CD14-positive monocyte (primary cell): ENCODE measurements at regions not wholly inside any gene's neighbourhood (a gene's known extent, or its start where the extent isn't known, plus 50 kb on each side); places are given as distances from the start of the nearest gene placed in this dataset.

ENCODE experiments used
- DNase-seq, 3 donors: peaks; one replicate each; pipeline ENCODE4 v3.0.0-alpha.2; 2011 to 2022
- H2AFZ ChIP-seq: 2 replicates; pipeline ENCODE4 v1.6.0; 2012; ENCODE audit warnings: mild to moderate bottlenecking, low read depth, low read length, inconsistent platforms; ENCODE audit not compliant: insufficient read depth, poor library complexity, severe bottlenecking
- H3K27ac ChIP-seq, 2 donors: 1 replicate in 1 of 2; 2 replicates in 1 of 2; pipeline ENCODE4 v1.5.1; 2012 to 2013; ENCODE audit warnings: low read length in 2 of 2, control low read depth in 1 of 2, inconsistent platforms in 1 of 2, low read depth in 1 of 2, mild to moderate bottlenecking in 1 of 2
- H3K27me3 ChIP-seq, 2 donors: one replicate each; pipeline versions ENCODE4 v1.6.0 to v1.6.1; 2011 to 2013; ENCODE audit warnings: low read length in 2 of 2; ENCODE audit not compliant: control insufficient read depth in 2 of 2, insufficient read depth in 2 of 2
- H3K36me3 ChIP-seq, 2 donors: replicated peaks in 1 of 2; 1 replicate in 1 of 2; 2 replicates in 1 of 2; pipeline versions ENCODE4 v1.5.1 to v1.6.1; 2012 to 2013; ENCODE audit warnings: low read length in 2 of 2, control low read depth in 1 of 2, inconsistent platforms in 1 of 2, mild to moderate bottlenecking in 1 of 2; ENCODE audit not compliant: insufficient read depth in 2 of 2, control insufficient read depth in 1 of 2
- H3K4me1 ChIP-seq, 2 donors: 1 replicate in 1 of 2; 2 replicates in 1 of 2; pipeline versions ENCODE4 v1.5.1 to v1.6.1; 2012 to 2013; ENCODE audit warnings: low read length in 2 of 2, control low read depth in 1 of 2, inconsistent platforms in 1 of 2, mild to moderate bottlenecking in 1 of 2, moderate library complexity in 1 of 2; ENCODE audit not compliant: insufficient read depth in 2 of 2, control insufficient read depth in 1 of 2
- H3K4me2 ChIP-seq: replicated peaks from 2 replicates; pipeline ENCODE3; 2012; ENCODE audit warnings: low read length, moderate library complexity, mild to moderate bottlenecking; ENCODE audit not compliant: poor library complexity, severe bottlenecking; ENCODE audit errors: extremely low read depth
- H3K4me3 ChIP-seq, 3 experiments: fragments of 200-600 bp in 1 of 3; sonication (generic) in 1 of 3; replicated peaks in 1 of 3; 1 replicate in 2 of 3; 2 replicates in 1 of 3; pipeline ENCODE4 v1.5.1; 2011 to 2013; ENCODE audit warnings: low read length in 3 of 3, mild to moderate bottlenecking in 3 of 3, control low read depth in 2 of 3, low read depth in 2 of 3, inconsistent platforms in 1 of 3, moderate library complexity in 1 of 3
- H3K79me2 ChIP-seq: 2 replicates; pipeline ENCODE4 v1.6.0; 2012; ENCODE audit warnings: mild to moderate bottlenecking, control low read depth, inconsistent platforms, low read length, moderate library complexity; ENCODE audit not compliant: insufficient read depth
- H3K9ac ChIP-seq: 2 replicates; pipeline ENCODE4 v1.6.0; 2017; ENCODE audit warnings: low read length, mild to moderate bottlenecking; ENCODE audit not compliant: insufficient read depth, poor library complexity, severe bottlenecking
- H3K9me3 ChIP-seq, 2 donors: replicated peaks in 1 of 2; 1 replicate in 1 of 2; 2 replicates in 1 of 2; pipeline versions ENCODE4 v1.5.1 to v1.6.1; 2012 to 2013; ENCODE audit warnings: low read length in 2 of 2, control low read depth in 1 of 2; ENCODE audit not compliant: control insufficient read depth in 1 of 2, insufficient read depth in 1 of 2
- H4K20me1 ChIP-seq: 2 replicates; pipeline ENCODE4 v1.6.0; 2012; ENCODE audit warnings: mild to moderate bottlenecking, low read length, control low read depth, moderate library complexity; ENCODE audit not compliant: insufficient read depth
- H3K27ac Mint-ChIP-seq, 7 donors: one replicate each; pipeline ENCODE4 v1.8.0; 2020; ENCODE audit warnings: mild to moderate bottlenecking in 7 of 7, mixed read lengths in 7 of 7, moderate library complexity in 6 of 7, inconsistent platforms in 2 of 7
- H3K27me3 Mint-ChIP-seq, 3 donors: one replicate each; pipeline ENCODE4 v1.8.0; 2021 to 2022; ENCODE audit warnings: low read depth in 3 of 3, mild to moderate bottlenecking in 3 of 3, mixed read lengths in 3 of 3, moderate library complexity in 3 of 3, inconsistent platforms in 1 of 3
- H3K36me3 Mint-ChIP-seq, 2 donors: one replicate each; pipeline ENCODE4 v1.8.0; 2020; ENCODE audit warnings: mixed read lengths in 2 of 2, inconsistent platforms in 1 of 2, mild to moderate bottlenecking in 1 of 2
- H3K4me1 Mint-ChIP-seq: one replicate; pipeline ENCODE4 v1.8.0; 2020; ENCODE audit warnings: mild to moderate bottlenecking, mixed read lengths
- H3K4me3 Mint-ChIP-seq, 2 donors: one replicate each; pipeline ENCODE4 v1.8.0; 2020; ENCODE audit warnings: mild to moderate bottlenecking in 2 of 2, mixed read lengths in 2 of 2, moderate library complexity in 1 of 2
- H3K9me3 Mint-ChIP-seq, 7 donors: one replicate each; pipeline ENCODE4 v1.8.0; 2020 to 2022; ENCODE audit warnings: mixed read lengths in 7 of 7, mild to moderate bottlenecking in 6 of 7, moderate library complexity in 6 of 7, inconsistent platforms in 2 of 7
- CTCF ChIP-seq: fragments of 200-600 bp; IDR thresholded peaks from one replicate; pipeline ENCODE4 v1.8.0; 2022; ENCODE audit warnings: antibody characterized with exemption, mild to moderate bottlenecking
- WGBS: methylation state at CpG from one replicate; pipeline ENCODE4 v1.1.5; 2013; ENCODE audit warnings: missing lambda C conversion rate; ENCODE audit not compliant: insufficient coverage; 5-methylcytosine and 5-hydroxymethylcytosine counted together
- intact Hi-C, 2 donors: fragments of 100-400 bp; cut with micrococcal nuclease; formaldehyde crosslinking; loops; one replicate each; pipeline versions ENCODE4 v1.15.0 to v1.15.1; 2023

- Histone ChIP-seq H4K20me1 (no peaks in the 10 kb centered on the region), H3K27me3 (no peaks in the 10 kb centered on the region), H3K36me3 (no peaks in the 10 kb centered on the region), H3K4me3 (no peak overlapping the region), H3K4me1 (no peaks in the 10 kb centered on the region), H3K79me2 (no peaks in the 10 kb centered on the region), H3K4me2 (no peak overlapping the region), H2AFZ (no peak overlapping the region), H3K9ac (no peak overlapping the region), H3K27ac (no peak overlapping the region), H3K9me3 (no peaks in the 10 kb centered on the region)
- no peak for DNase-seq
- no peak overlapping the region for H3K27ac Mint-ChIP-seq
- intact Hi-C loops: no loop called here
- H3K4me1 Mint-ChIP-seq: peaks cover 1% of the 10 kb centered on the region
- TF ChIP-seq CTCF: no peak
- H3K4me3 Mint-ChIP-seq: no peak overlapping the region
- H3K36me3 Mint-ChIP-seq: no peaks in the 10 kb centered on the region
- H3K27me3 Mint-ChIP-seq: no peaks in the 10 kb centered on the region
- WGBS: 100% methylated on average over 1 of the region's 1 CpG
- peaks cover 0 to 2% (median 0%) of the 10 kb centered on the region in 7 donors for H3K9me3 Mint-ChIP-seq
Observed at GRCh38 chr16:20249211-20249610, 78.1 kb downstream of the GP2 start.

GRCh38 chr16:20247076-20247475 is 80.2 kb downstream of the GP2 start:
- H3K27ac Mint-ChIP-seq: no peak overlapping the region
- Histone ChIP-seq H4K20me1 (no peaks in the 10 kb centered on the region), H3K79me2 (no peaks in the 10 kb centered on the region), H3K4me3 (no peak overlapping the region), H2AFZ (no peak overlapping the region), H3K4me1 (no peaks in the 10 kb centered on the region), H3K27ac (no peak overlapping the region), H3K9ac (no peak overlapping the region), H3K36me3 (no peaks in the 10 kb centered on the region), H3K4me2 (no peak overlapping the region), H3K27me3 (no peaks in the 10 kb centered on the region), H3K9me3 (no peaks in the 10 kb centered on the region)
- H3K27me3 Mint-ChIP-seq: no peaks in the 10 kb centered on the region
- no peak overlapping the region for H3K4me3 Mint-ChIP-seq
- no CpG with 5 or more reads among the region's 3 CpGs for WGBS
- peaks cover 0 to 2% (median 0%) of the 10 kb centered on the region in 7 donors for H3K9me3 Mint-ChIP-seq
- H3K4me1 Mint-ChIP-seq: peaks cover 5% of the 10 kb centered on the region
- DNase-seq: no peak
- no peaks in the 10 kb centered on the region for H3K36me3 Mint-ChIP-seq
- TF ChIP-seq CTCF: no peak
- intact Hi-C loops: no loop called here
